ENCODE measurements at regions not wholly inside any gene's neighbourhood (a gene's known extent, or its start where the extent isn't known, plus 50 kb on each side); places are given as distances from the start of the nearest gene placed in this dataset.

GRCh38 chrX:42948723-42949657, 171.0 kb upstream of the PPP1R2C start:
- peaks cover 11% of the 10 kb centered on the region for H3K4me1 Mint-ChIP-seq
- H3K27ac Mint-ChIP-seq = no peak overlapping the region
- no peak for DNase-seq (ENCODE audit: low spot score in 2 of 2, unreplicated experiment in 2 of 2)
- no peak overlapping the region for H3K4me3 Mint-ChIP-seq
- no peaks in the 10 kb centered on the region for H3K36me3 Mint-ChIP-seq
- H3K27me3 Mint-ChIP-seq (ENCODE audit: low read depth) = no peaks in the 10 kb centered on the region
- no peak for TF ChIP-seq CTCF (IDR thresholded peaks at IDR 0.05; ENCODE audit: unreplicated experiment)
- H3K9me3 Mint-ChIP-seq = no peaks in the 10 kb centered on the region

GRCh38 chrX:42951747-42952146, 173.8 kb upstream of the PPP1R2C start:
- DNase-seq (ENCODE audit: low spot score in 2 of 2, unreplicated experiment in 2 of 2) = no peak
- no peaks in the 10 kb centered on the region for H3K9me3 Mint-ChIP-seq
- H3K4me1 Mint-ChIP-seq = peaks cover 14% of the 10 kb centered on the region
- no peak overlapping the region for H3K4me3 Mint-ChIP-seq
- no peak for TF ChIP-seq CTCF (IDR thresholded peaks at IDR 0.05; ENCODE audit: unreplicated experiment)
- H3K27ac Mint-ChIP-seq = no peak overlapping the region
- no peaks in the 10 kb centered on the region for H3K27me3 Mint-ChIP-seq (ENCODE audit: low read depth)
- no peaks in the 10 kb centered on the region for H3K36me3 Mint-ChIP-seq

- Mint-ChIP-seq H3K4me3 (no peak overlapping the region), H3K36me3 (no peaks in the 10 kb centered on the region), H3K9me3 (no peaks in the 10 kb centered on the region), H3K27me3 (ENCODE audit: low read depth) (no peaks in the 10 kb centered on the region), H3K4me1 (peaks cover 14% of the 10 kb centered on the region), H3K27ac (no peak overlapping the region)
- TF ChIP-seq CTCF (IDR thresholded peaks at IDR 0.05; ENCODE audit: unreplicated experiment) = no peak
- no peak for DNase-seq (ENCODE audit: low spot score in 2 of 2, unreplicated experiment in 2 of 2)
Observed at GRCh38 chrX:42952621-42953020, 174.7 kb upstream of the PPP1R2C start.

GRCh38 chrX:42954880-42955279, 176.9 kb upstream of the PPP1R2C start:
- H3K27me3 Mint-ChIP-seq (ENCODE audit: low read depth) = no peaks in the 10 kb centered on the region
- DNase-seq (ENCODE audit: low spot score in 2 of 2, unreplicated experiment in 2 of 2) = no peak
- peaks cover 4% of the 10 kb centered on the region for H3K9me3 Mint-ChIP-seq
- H3K27ac Mint-ChIP-seq = no peak overlapping the region
- peaks cover 2% of the 10 kb centered on the region for H3K4me1 Mint-ChIP-seq
- H3K36me3 Mint-ChIP-seq = no peaks in the 10 kb centered on the region
- no peak for TF ChIP-seq CTCF (IDR thresholded peaks at IDR 0.05; ENCODE audit: unreplicated experiment)
- H3K4me3 Mint-ChIP-seq = no peak overlapping the region

- no peak for DNase-seq (ENCODE audit: low spot score in 2 of 2, unreplicated experiment in 2 of 2)
- Mint-ChIP-seq H3K27me3 (ENCODE audit: low read depth) (no peaks in the 10 kb centered on the region), H3K36me3 (no peaks in the 10 kb centered on the region), H3K9me3 (peaks cover 8% of the 10 kb centered on the region), H3K27ac (no peak overlapping the region), H3K4me3 (no peak overlapping the region), H3K4me1 (peaks cover 2% of the 10 kb centered on the region)
- no peak for TF ChIP-seq CTCF (IDR thresholded peaks at IDR 0.05; ENCODE audit: unreplicated experiment)
Observed at GRCh38 chrX:42955349-42955748, 177.4 kb upstream of the PPP1R2C start.
